NCI-H510A treated with DMSO at 0.1 percent for 48 hours (cell line): ENCODE measurements at regions not wholly inside any gene's neighbourhood (a gene's known extent, or its start where the extent isn't known, plus 50 kb on each side); places are given as distances from the start of the nearest gene placed in this dataset.

ENCODE experiments used
- DNase-seq: peaks from one replicate; lab custom pipeline; 2025; lab: John Stamatoyannopoulos, UW

GRCh38 chr14:54209511-54210250 is 187.1 kb upstream of the CDKN3 start:
- DNase-seq, result no peak

- no peak for DNase-seq
These were observed 185.1 kb upstream of the CDKN3 start for GRCh38 chr14:54211551-54212308.

- DNase-seq, result no peak
These were observed 183.3 kb upstream of the CDKN3 start for GRCh38 chr14:54213536-54213935.

- no peak for DNase-seq
These were observed 180.0 kb upstream of the CDKN3 start for GRCh38 chr14:54216827-54217226.

- no peak for DNase-seq
These were observed 177.3 kb upstream of the CDKN3 start for GRCh38 chr14:54219261-54220070.

- DNase-seq, result no peak
These were observed 176.6 kb upstream of the CDKN3 start for GRCh38 chr14:54220071-54220703.

GRCh38 chr14:54220704-54221431 is 175.9 kb upstream of the CDKN3 start:
- DNase-seq, result no peak

- no peak for DNase-seq
These were observed 175.4 kb upstream of the CDKN3 start for GRCh38 chr14:54221432-54221803.

GRCh38 chr14:54221971-54222370 is 174.8 kb upstream of the CDKN3 start:
- no peak for DNase-seq

- no peak for DNase-seq
These were observed 172.9 kb upstream of the CDKN3 start for GRCh38 chr14:54223831-54224402.

GRCh38 chr14:54225457-54226060 is 171.2 kb upstream of the CDKN3 start:
- DNase-seq, result no peak

- no peak for DNase-seq
These were observed 170.7 kb upstream of the CDKN3 start for GRCh38 chr14:54226103-54226502.

- no peak for DNase-seq
These were observed 170.2 kb upstream of the CDKN3 start for GRCh38 chr14:54226558-54226957.

- DNase-seq, result no peak
These were observed 167.7 kb upstream of the CDKN3 start for GRCh38 chr14:54229136-54229535.

- no peak for DNase-seq
These were observed 166.2 kb upstream of the CDKN3 start for GRCh38 chr14:54230645-54231044.

- DNase-seq, result no peak
These were observed 164.1 kb upstream of the CDKN3 start for GRCh38 chr14:54232735-54233134.

- DNase-seq, result no peak
These were observed 155.3 kb upstream of the CDKN3 start for GRCh38 chr14:54241517-54241916.

GRCh38 chr14:54251356-54251755 is 145.5 kb upstream of the CDKN3 start:
- no peak for DNase-seq

GRCh38 chr14:54252072-54252730 is 144.6 kb upstream of the CDKN3 start:
- DNase-seq, result no peak
